ENCODE measurements at regions not wholly inside any gene's neighbourhood (a gene's known extent, or its start where the extent isn't known, plus 50 kb on each side); places are given as distances from the start of the nearest gene placed in this dataset.

DNA sequence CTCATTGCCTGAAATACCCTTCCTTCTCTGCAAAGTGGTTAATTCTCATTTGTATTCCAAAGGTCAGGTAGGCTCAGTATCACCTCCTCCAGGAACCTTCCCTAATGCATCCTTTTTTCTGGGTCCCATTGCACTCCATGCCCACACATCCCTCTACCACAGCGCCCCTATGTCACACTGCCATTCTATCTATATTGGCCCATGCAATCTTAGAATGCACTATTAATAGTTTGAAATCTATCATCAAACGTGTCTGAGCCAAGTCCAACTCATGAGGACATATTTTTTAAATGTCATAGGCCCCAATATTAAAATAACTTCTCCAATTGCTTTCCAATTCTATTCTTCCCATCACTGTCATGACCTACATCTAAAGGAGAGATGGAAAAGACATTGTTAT, 495.1 kb downstream of the SOX6 start:
- TF ChIP-seq, protein P1, sequence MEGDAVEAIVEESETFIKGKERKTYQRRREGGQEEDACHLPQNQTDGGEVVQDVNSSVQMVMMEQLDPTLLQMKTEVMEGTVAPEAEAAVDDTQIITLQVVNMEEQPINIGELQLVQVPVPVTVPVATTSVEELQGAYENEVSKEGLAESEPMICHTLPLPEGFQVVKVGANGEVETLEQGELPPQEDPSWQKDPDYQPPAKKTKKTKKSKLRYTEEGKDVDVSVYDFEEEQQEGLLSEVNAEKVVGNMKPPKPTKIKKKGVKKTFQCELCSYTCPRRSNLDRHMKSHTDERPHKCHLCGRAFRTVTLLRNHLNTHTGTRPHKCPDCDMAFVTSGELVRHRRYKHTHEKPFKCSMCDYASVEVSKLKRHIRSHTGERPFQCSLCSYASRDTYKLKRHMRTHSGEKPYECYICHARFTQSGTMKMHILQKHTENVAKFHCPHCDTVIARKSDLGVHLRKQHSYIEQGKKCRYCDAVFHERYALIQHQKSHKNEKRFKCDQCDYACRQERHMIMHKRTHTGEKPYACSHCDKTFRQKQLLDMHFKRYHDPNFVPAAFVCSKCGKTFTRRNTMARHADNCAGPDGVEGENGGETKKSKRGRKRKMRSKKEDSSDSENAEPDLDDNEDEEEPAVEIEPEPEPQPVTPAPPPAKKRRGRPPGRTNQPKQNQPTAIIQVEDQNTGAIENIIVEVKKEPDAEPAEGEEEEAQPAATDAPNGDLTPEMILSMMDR (IDR thresholded peaks at IDR 0.05), result no peak
- no peak overlapping the region for H2AFZ ChIP-seq
- H3K9me3 ChIP-seq (ENCODE audit: control insufficient read depth, low read length), result no peaks in the 10 kb centered on the region
- H3K4me1 ChIP-seq, result no peaks in the 10 kb centered on the region
- no peak overlapping the region for H3K27ac ChIP-seq
- no peaks in the 10 kb centered on the region for H3K27me3 ChIP-seq (ENCODE audit: control insufficient read depth, insufficient read depth, low read length)
- H3K79me2 ChIP-seq, result no peaks in the 10 kb centered on the region
- no peak overlapping the region for H3K9ac ChIP-seq
- H3K4me2 ChIP-seq (ENCODE audit: low read length), result no peak overlapping the region
- no peaks in the 10 kb centered on the region for H3K36me3 ChIP-seq (ENCODE audit: control insufficient read depth, insufficient read depth, low read length)
- no peak overlapping the region for H3K4me3 ChIP-seq (ENCODE audit: low read depth, low read length)

DNA sequence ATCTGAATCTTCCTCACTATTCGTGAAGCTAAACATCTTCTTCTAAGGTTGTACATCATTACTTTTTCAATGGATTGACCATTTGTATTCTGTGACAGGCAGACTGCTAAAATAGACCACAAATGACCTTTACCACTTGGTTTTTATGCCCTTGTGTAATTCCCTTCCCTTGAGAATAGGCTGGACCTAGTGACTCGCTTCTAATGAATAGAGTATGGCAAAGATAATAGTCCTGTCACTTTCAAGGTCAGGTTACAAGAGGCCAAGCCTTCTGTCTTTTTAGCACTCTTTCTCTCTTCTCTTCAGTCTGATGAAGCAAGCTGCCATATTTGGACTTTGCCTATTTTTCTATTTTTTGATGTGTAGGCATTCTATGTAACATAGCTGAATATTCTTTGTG, 492.9 kb downstream of the SOX6 start:
- TF ChIP-seq, protein P1 (IDR thresholded peaks at IDR 0.05), result no peak
- H3K36me3 ChIP-seq (ENCODE audit: control insufficient read depth, insufficient read depth, low read length), result no peaks in the 10 kb centered on the region
- H3K27ac ChIP-seq, result no peak overlapping the region
- H3K27me3 ChIP-seq (ENCODE audit: control insufficient read depth, insufficient read depth, low read length), result no peaks in the 10 kb centered on the region
- H3K4me3 ChIP-seq (ENCODE audit: low read depth, low read length), result no peak overlapping the region
- H3K4me1 ChIP-seq, result no peaks in the 10 kb centered on the region
- no peak overlapping the region for H3K9ac ChIP-seq
- H2AFZ ChIP-seq, result no peak overlapping the region
- no peaks in the 10 kb centered on the region for H3K9me3 ChIP-seq (ENCODE audit: control insufficient read depth, low read length)
- H3K79me2 ChIP-seq, result no peaks in the 10 kb centered on the region
- no peak overlapping the region for H3K4me2 ChIP-seq (ENCODE audit: low read length)

DNA sequence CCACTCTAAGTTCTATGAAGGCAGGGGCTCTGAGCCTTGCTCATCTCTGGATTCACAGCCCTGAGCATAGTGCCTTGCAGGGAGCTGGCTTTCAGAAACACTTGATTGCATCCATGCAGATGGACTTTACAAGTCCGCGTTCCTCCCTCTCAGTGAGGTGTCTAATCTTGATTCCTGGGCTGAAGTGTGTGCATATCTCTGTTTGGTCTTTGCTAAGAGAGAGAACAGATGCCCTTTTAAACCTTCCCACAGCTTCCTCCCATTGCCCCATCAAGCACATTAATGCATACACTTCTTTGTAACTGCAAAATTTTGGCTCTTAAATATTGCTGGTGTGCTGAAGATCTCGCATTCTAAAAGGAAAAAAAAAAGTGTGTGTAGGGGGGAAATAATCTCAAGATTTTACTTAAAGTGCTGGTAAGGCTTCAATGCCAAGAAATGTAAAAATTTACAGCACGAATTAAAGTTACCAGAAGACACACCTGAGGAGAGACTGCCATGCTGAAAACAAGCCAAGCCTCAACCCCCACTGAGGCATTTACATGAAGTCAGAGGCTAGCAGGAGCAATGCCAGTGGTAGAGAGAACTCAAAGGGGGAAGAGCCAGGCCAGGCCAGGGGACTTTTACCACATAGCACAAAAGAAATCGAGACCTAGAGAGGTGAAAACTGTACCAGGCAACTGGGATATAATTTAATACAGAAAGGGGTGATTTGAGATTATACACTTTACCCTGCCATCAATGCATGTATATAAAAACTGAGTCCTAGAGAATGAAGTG, 492.1 kb downstream of the SOX6 start:
- no peaks in the 10 kb centered on the region for H3K27me3 ChIP-seq (ENCODE audit: control insufficient read depth, insufficient read depth, low read length)
- no peaks in the 10 kb centered on the region for H3K9me3 ChIP-seq (ENCODE audit: control insufficient read depth, low read length)
- H3K9ac ChIP-seq, result no peak overlapping the region
- TF ChIP-seq, protein P1 (IDR thresholded peaks at IDR 0.05), result no peak
- no peak overlapping the region for H2AFZ ChIP-seq
- no peak overlapping the region for H3K4me2 ChIP-seq (ENCODE audit: low read length)
- H3K4me3 ChIP-seq (ENCODE audit: low read depth, low read length), result no peak overlapping the region
- no peaks in the 10 kb centered on the region for H3K4me1 ChIP-seq
- no peak overlapping the region for H3K27ac ChIP-seq
- no peaks in the 10 kb centered on the region for H3K79me2 ChIP-seq
- H3K36me3 ChIP-seq (ENCODE audit: control insufficient read depth, insufficient read depth, low read length), result no peaks in the 10 kb centered on the region

DNA sequence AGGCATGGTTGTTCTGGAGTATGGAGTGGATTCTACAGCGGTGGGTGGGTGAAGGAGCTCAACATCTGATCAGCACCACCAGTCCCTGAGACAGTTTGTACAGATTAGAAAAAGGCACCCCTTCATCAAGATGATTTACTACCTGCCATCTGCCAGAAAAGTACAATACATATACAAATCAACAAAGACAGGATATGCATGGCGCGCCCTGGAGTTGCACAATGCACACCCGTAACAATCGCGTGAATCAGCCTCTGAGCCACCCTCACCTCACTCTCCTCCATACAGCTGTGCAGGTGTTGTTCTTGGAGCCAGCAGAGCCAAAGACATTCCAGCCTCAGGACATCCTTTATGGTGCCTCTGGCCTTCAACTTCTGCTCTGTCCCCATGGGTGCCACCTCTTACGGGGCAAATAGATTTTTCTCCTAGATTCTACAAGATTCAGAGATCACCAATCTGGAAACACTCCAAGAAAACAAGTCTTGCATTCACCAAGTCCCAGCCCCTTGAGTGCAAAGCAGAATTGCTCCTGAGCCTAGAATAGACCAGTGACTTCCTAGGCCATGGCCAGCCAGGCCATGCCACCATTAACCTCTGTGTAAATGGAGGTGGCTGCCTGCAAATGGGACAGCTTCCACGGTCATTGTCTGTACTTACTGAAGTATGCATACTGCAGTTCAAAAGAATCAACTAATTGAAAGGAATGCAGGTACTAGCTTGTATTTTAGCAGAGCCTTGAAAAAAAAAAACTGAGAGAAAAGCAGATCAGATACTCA, 490.9 kb downstream of the SOX6 start:
- no peaks in the 10 kb centered on the region for H3K36me3 ChIP-seq (ENCODE audit: control insufficient read depth, insufficient read depth, low read length)
- no peaks in the 10 kb centered on the region for H3K27me3 ChIP-seq (ENCODE audit: control insufficient read depth, insufficient read depth, low read length)
- no peak overlapping the region for H3K4me3 ChIP-seq (ENCODE audit: low read depth, low read length)
- H3K9ac ChIP-seq, result no peak overlapping the region
- no peak overlapping the region for H3K27ac ChIP-seq
- no peaks in the 10 kb centered on the region for H3K79me2 ChIP-seq
- no peaks in the 10 kb centered on the region for H3K4me1 ChIP-seq
- H3K9me3 ChIP-seq (ENCODE audit: control insufficient read depth, low read length), result no peaks in the 10 kb centered on the region
- H3K4me2 ChIP-seq (ENCODE audit: low read length), result no peak overlapping the region
- TF ChIP-seq, protein P1 (IDR thresholded peaks at IDR 0.05), result no peak
- H2AFZ ChIP-seq, result no peak overlapping the region
